ENCODE measurements at regions not wholly inside any gene's neighbourhood (a gene's known extent, or its start where the extent isn't known, plus 50 kb on each side); places are given as distances from the start of the nearest gene placed in this dataset.

GRCh38 chr10:131743190-131744151, 157.3 kb upstream of the PPP2R2D start:
- DNase-seq = no peak

- DNase-seq = no peak
Measured at GRCh38 chr10:131744346-131744745, 156.5 kb upstream of the PPP2R2D start.

- DNase-seq = no peak
Measured at GRCh38 chr10:131745591-131745990, 155.2 kb upstream of the PPP2R2D start.

- no peak for DNase-seq
Measured at GRCh38 chr10:131746241-131746711, 154.5 kb upstream of the PPP2R2D start.

GRCh38 chr10:131746785-131747184, 154.0 kb upstream of the PPP2R2D start:
- DNase-seq = no peak

- DNase-seq = no peak
Measured at GRCh38 chr10:131747251-131747650, 153.6 kb upstream of the PPP2R2D start.

- DNase-seq = no peak
Measured at GRCh38 chr10:131747791-131748190, 153.0 kb upstream of the PPP2R2D start.

- no peak for DNase-seq
Measured at GRCh38 chr10:131748191-131748590, 152.6 kb upstream of the PPP2R2D start.

GRCh38 chr10:131748831-131749766, 151.7 kb upstream of the PPP2R2D start:
- no peak for DNase-seq

GRCh38 chr10:131749767-131750142, 151.1 kb upstream of the PPP2R2D start:
- no peak for DNase-seq

- DNase-seq = no peak
Measured at GRCh38 chr10:131750171-131750895, 150.5 kb upstream of the PPP2R2D start.

GRCh38 chr10:131750973-131751826, 149.6 kb upstream of the PPP2R2D start:
- DNase-seq = no peak

GRCh38 chr10:131751827-131752775, 148.7 kb upstream of the PPP2R2D start:
- DNase-seq = no peak

GRCh38 chr10:131753336-131753735, 147.5 kb upstream of the PPP2R2D start:
- no peak for DNase-seq

- no peak for DNase-seq
Measured at GRCh38 chr10:131755200-131755599, 145.6 kb upstream of the PPP2R2D start.

GRCh38 chr10:131757285-131758058, 143.3 kb upstream of the PPP2R2D start:
- no peak for DNase-seq

GRCh38 chr10:131758062-131758938, 142.5 kb upstream of the PPP2R2D start:
- DNase-seq = no peak

GRCh38 chr10:131758939-131759301, 141.9 kb upstream of the PPP2R2D start:
- DNase-seq = no peak

- DNase-seq = no peak
Measured at GRCh38 chr10:131759347-131759746, 141.5 kb upstream of the PPP2R2D start.
